ENCODE measurements at regions not wholly inside any gene's neighbourhood (a gene's known extent, or its start where the extent isn't known, plus 50 kb on each side); places are given as distances from the start of the nearest gene placed in this dataset.

- no peak for ATAC-seq
- intact Hi-C loops (cut with DNase I; ENCODE audit: low total_unique reads), result no loop called here
These were observed 138.2 kb downstream of the NSG2 start for GRCh38 chr5:174183701-174184100.

GRCh38 chr5:174185506-174185905, 140.0 kb downstream of the NSG2 start:
- no peaks in the 10 kb centered on the region for H3K36me3 ChIP-seq
- H3K4me3 ChIP-seq, result no peak overlapping the region
- H3K27ac ChIP-seq, result no peak overlapping the region
- H3K4me1 ChIP-seq, result no peaks in the 10 kb centered on the region
- ATAC-seq (no peak), DNase-seq (no peak)
- peaks cover 0 to 2% (median 0%) of the 10 kb centered on the region in 3 donors for H3K27me3 ChIP-seq
- intact Hi-C loops (cut with DNase I; ENCODE audit: low total_unique reads), result no loop called here
- no peaks in the 10 kb centered on the region for H3K9me3 ChIP-seq
- in situ Hi-C loops (cut with MboI; ENCODE audit: low sequenced_read_pairs in 4 of 4), result no loop called here
- TF ChIP-seq POLR2A (IDR thresholded peaks at IDR 0.05), result no peak
- TF ChIP-seq CTCF (IDR thresholded peaks at IDR 0.05 in 4 of 5, conservative IDR thresholded peaks at IDR 0.05 in 1 of 5), result no peak

More at GRCh38 chr5:174183701-174184100, 138.2 kb downstream of the NSG2 start:
- Histone ChIP-seq H3K36me3 (no peaks in the 10 kb centered on the region), H3K4me1 (no peaks in the 10 kb centered on the region), H3K27me3 (no peaks in the 10 kb centered on the region), H3K9me3 (no peaks in the 10 kb centered on the region), H3K4me3 (no peak overlapping the region), H3K27ac (no peak overlapping the region)
- in situ Hi-C loops (cut with MboI; ENCODE audit: low sequenced_read_pairs in 4 of 4), result no loop called here
- DNase-seq, result no peak
- TF ChIP-seq POLR2A (IDR thresholded peaks at IDR 0.05) (no peak), CTCF (IDR thresholded peaks at IDR 0.05 in 4 of 5, conservative IDR thresholded peaks at IDR 0.05 in 1 of 5) (no peak)

GRCh38 chr5:174186096-174186695, 140.7 kb downstream of the NSG2 start:
- Histone ChIP-seq H3K27ac (no peak overlapping the region), H3K9me3 (no peaks in the 10 kb centered on the region), H3K27me3 (peaks cover 0 to 2% (median 0%) of the 10 kb centered on the region in 3 donors), H3K36me3 (no peaks in the 10 kb centered on the region), H3K4me3 (no peak overlapping the region), H3K4me1 (no peaks in the 10 kb centered on the region)
- TF ChIP-seq POLR2A (IDR thresholded peaks at IDR 0.05) (no peak), CTCF (IDR thresholded peaks at IDR 0.05 in 4 of 5, conservative IDR thresholded peaks at IDR 0.05 in 1 of 5) (no peak)
- in situ Hi-C loops (cut with MboI; ENCODE audit: low sequenced_read_pairs in 4 of 4) (no loop called here), intact Hi-C loops (cut with DNase I; ENCODE audit: low total_unique reads) (no loop called here)
- no peak for DNase-seq
- no peak for ATAC-seq

- no peak for TF ChIP-seq CTCF (IDR thresholded peaks at IDR 0.05 in 4 of 5, conservative IDR thresholded peaks at IDR 0.05 in 1 of 5)
- TF ChIP-seq POLR2A (IDR thresholded peaks at IDR 0.05), result no peak
- ATAC-seq (no peak), DNase-seq (no peak)
- no peaks in the 10 kb centered on the region for H3K4me1 ChIP-seq
- no peak overlapping the region for H3K4me3 ChIP-seq
- H3K36me3 ChIP-seq, result no peaks in the 10 kb centered on the region
- in situ Hi-C loops (cut with MboI; ENCODE audit: low sequenced_read_pairs in 4 of 4), result no loop called here
- H3K9me3 ChIP-seq, result no peaks in the 10 kb centered on the region
- H3K27ac ChIP-seq, result no peak overlapping the region
- H3K27me3 ChIP-seq, result peaks cover 0 to 2% (median 0%) of the 10 kb centered on the region in 3 donors
- intact Hi-C loops (cut with DNase I; ENCODE audit: low total_unique reads), result no loop called here
These were observed 141.5 kb downstream of the NSG2 start for GRCh38 chr5:174187001-174187400.

- peaks cover 0 to 2% (median 0%) of the 10 kb centered on the region in 3 donors for H3K27me3 ChIP-seq
- ATAC-seq, result no peak
These were observed 142.0 kb downstream of the NSG2 start for GRCh38 chr5:174187481-174187880.

More at GRCh38 chr5:174187481-174187880, 142.0 kb downstream of the NSG2 start:
- no peak for TF ChIP-seq POLR2A (IDR thresholded peaks at IDR 0.05)
- no peak for TF ChIP-seq CTCF (IDR thresholded peaks at IDR 0.05 in 4 of 5, conservative IDR thresholded peaks at IDR 0.05 in 1 of 5)
- Histone ChIP-seq H3K4me1 (no peaks in the 10 kb centered on the region), H3K27ac (no peak overlapping the region), H3K4me3 (no peak overlapping the region), H3K9me3 (no peaks in the 10 kb centered on the region), H3K36me3 (no peaks in the 10 kb centered on the region)
- intact Hi-C loops (cut with DNase I; ENCODE audit: low total_unique reads), result no loop called here
- DNase-seq, result no peak
- in situ Hi-C loops (cut with MboI; ENCODE audit: low sequenced_read_pairs in 4 of 4), result no loop called here

Data from gastrocnemius medialis (tissue), 4 donors.